Fibroblast of lung (primary cell): ENCODE measurements at regions not wholly inside any gene's neighbourhood (a gene's known extent, or its start where the extent isn't known, plus 50 kb on each side); places are given as distances from the start of the nearest gene placed in this dataset.

Source experiments
- DNase-seq, 2 donors: peaks; one replicate each; pipeline versions ENCODE4 v3.0.0 to v3.0.0-alpha.2; 2010; ENCODE audit warnings: low read depth in 2 of 2
- H2AFZ ChIP-seq: 2 replicates; pipeline ENCODE4 v1.5.1; 2012; ENCODE audit warnings: low read length, control low read depth, inconsistent platforms
- H3K27ac ChIP-seq: 2 replicates; pipeline ENCODE4 v1.5.1; 2011; ENCODE audit warnings: low read length, control low read depth; ENCODE audit not compliant: insufficient read depth
- H3K27me3 ChIP-seq: 2 replicates; pipeline ENCODE4 v1.5.1; 2011; ENCODE audit warnings: mild to moderate bottlenecking, low read length; ENCODE audit not compliant: control insufficient read depth, insufficient read depth
- H3K36me3 ChIP-seq: 2 replicates; pipeline ENCODE4 v1.5.1; 2011; ENCODE audit warnings: low read length; ENCODE audit not compliant: control insufficient read depth, insufficient read depth
- H3K4me1 ChIP-seq: 2 replicates; pipeline ENCODE4 v1.5.1; 2011; ENCODE audit warnings: low read length; ENCODE audit not compliant: control insufficient read depth, insufficient read depth; ENCODE audit errors: extremely low read depth
- H3K4me2 ChIP-seq: 2 replicates; pipeline ENCODE4 v1.5.1; 2011; ENCODE audit warnings: low read length, control low read depth; ENCODE audit not compliant: insufficient read depth; ENCODE audit errors: extremely low read depth
- H3K4me3 ChIP-seq, 4 experiments: fragments of 200-600 bp in 1 of 4; sonication (generic) in 1 of 4; replicated peaks in 1 of 4; 2 replicates each; pipeline ENCODE4 v1.5.1; 2011 to 2016; ENCODE audit warnings: low read length in 4 of 4, low read depth in 3 of 4, mild to moderate bottlenecking in 3 of 4, control low read depth in 2 of 4, inconsistent platforms in 1 of 4, mixed read lengths in 1 of 4; ENCODE audit not compliant: insufficient read depth in 1 of 4; ENCODE audit errors: control extremely low read depth in 1 of 4
- H3K79me2 ChIP-seq: 2 replicates; pipeline ENCODE4 v1.5.1; 2012; ENCODE audit warnings: mild to moderate bottlenecking, low read length, inconsistent platforms; ENCODE audit not compliant: control insufficient read depth, insufficient read depth
- H3K9ac ChIP-seq: 2 replicates; pipeline ENCODE4 v1.5.1; 2011; ENCODE audit warnings: mild to moderate bottlenecking, low read length, control low read depth; ENCODE audit not compliant: insufficient read depth
- H3K9me3 ChIP-seq: 2 replicates; pipeline ENCODE4 v1.5.1; 2012; ENCODE audit warnings: low read depth, low read length; ENCODE audit not compliant: control insufficient read depth, insufficient read depth
- H4K20me1 ChIP-seq: 2 replicates; pipeline ENCODE4 v1.5.1; 2011; ENCODE audit warnings: low read length; ENCODE audit not compliant: control insufficient read depth, insufficient read depth; ENCODE audit errors: extremely low read depth
- CTCF ChIP-seq, 2 donors: IDR thresholded peaks in 1 of 2; conservative IDR thresholded peaks in 1 of 2; 1 replicate in 1 of 2; 2 replicates in 1 of 2; pipeline ENCODE4 v1.5.1; 2011 to 2012; ENCODE audit warnings: low read length in 2 of 2, control low read depth in 1 of 2, inconsistent platforms in 1 of 2, low read depth in 1 of 2, mild to moderate bottlenecking in 1 of 2
- EZH2 ChIP-seq: IDR thresholded peaks from 2 replicates; pipeline ENCODE4 v1.5.1; 2012; ENCODE audit warnings: low read length, control low read depth, mild to moderate bottlenecking; ENCODE audit errors: missing control alignments

GRCh38 chr2:167607211-167607610 is 640.2 kb downstream of the STK39 start:
- Histone ChIP-seq H2AFZ (no peak overlapping the region), H3K27ac (no peak overlapping the region), H3K9me3 (no peaks in the 10 kb centered on the region), H3K4me1 (no peaks in the 10 kb centered on the region), H4K20me1 (no peaks in the 10 kb centered on the region), H3K27me3 (no peaks in the 10 kb centered on the region), H3K4me3 (no peak overlapping the region), H3K36me3 (no peaks in the 10 kb centered on the region), H3K9ac (no peak overlapping the region), H3K79me2 (no peaks in the 10 kb centered on the region), H3K4me2 (no peak overlapping the region)
- peak in 1 of 2 donors; percentile 19 for DNase-seq
- no peak for TF ChIP-seq EZH2
- no peak for TF ChIP-seq CTCF (conservative IDR thresholded peaks at IDR 0.05 in 1 of 2, IDR thresholded peaks at IDR 0.05 in 1 of 2; ENCODE audit: low read depth in 1 of 2, low read length in 2 of 2)

DNA sequence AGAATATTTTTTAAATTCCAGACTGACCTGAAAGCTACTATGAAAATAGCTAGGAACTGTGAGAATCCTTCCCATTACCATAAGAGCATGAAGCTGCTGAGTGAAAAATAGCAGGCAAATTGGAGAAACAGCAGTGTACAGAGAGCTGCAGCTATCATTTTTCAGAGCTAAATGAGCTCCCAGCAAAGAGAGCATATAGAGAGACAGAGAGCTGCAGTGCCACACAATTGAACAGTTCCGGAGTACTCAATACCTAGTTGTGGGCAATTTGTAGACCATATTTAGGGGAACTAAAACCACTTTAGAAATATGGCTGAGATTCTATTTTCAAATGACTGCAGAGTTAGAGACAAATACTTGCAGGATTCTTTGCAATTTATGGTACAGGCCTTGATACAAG is 645.3 kb downstream of the STK39 start:
- DNase-seq: no peak
- Histone ChIP-seq H4K20me1 (no peaks in the 10 kb centered on the region), H3K36me3 (no peaks in the 10 kb centered on the region), H3K9ac (no peak overlapping the region), H3K4me3 (no peak overlapping the region), H3K9me3 (no peaks in the 10 kb centered on the region), H3K27ac (no peak overlapping the region), H3K4me1 (no peaks in the 10 kb centered on the region), H2AFZ (no peak overlapping the region), H3K27me3 (no peaks in the 10 kb centered on the region), H3K79me2 (no peaks in the 10 kb centered on the region), H3K4me2 (no peak overlapping the region)
- TF ChIP-seq EZH2 (no peak), CTCF (conservative IDR thresholded peaks at IDR 0.05 in 1 of 2, IDR thresholded peaks at IDR 0.05 in 1 of 2; ENCODE audit: low read depth in 1 of 2, low read length in 2 of 2) (no peak)

GRCh38 chr2:167599219-167599618 is 648.2 kb downstream of the STK39 start:
- H3K27ac ChIP-seq: no peak overlapping the region
- TF ChIP-seq EZH2 (no peak), CTCF (conservative IDR thresholded peaks at IDR 0.05 in 1 of 2, IDR thresholded peaks at IDR 0.05 in 1 of 2; ENCODE audit: low read depth in 1 of 2, low read length in 2 of 2) (no peak)
- H3K36me3 ChIP-seq: no peaks in the 10 kb centered on the region
- H4K20me1 ChIP-seq: no peaks in the 10 kb centered on the region
- no peaks in the 10 kb centered on the region for H3K79me2 ChIP-seq
- no peak overlapping the region for H3K9ac ChIP-seq
- H3K27me3 ChIP-seq: no peaks in the 10 kb centered on the region
- no peak overlapping the region for H2AFZ ChIP-seq
- H3K9me3 ChIP-seq: no peaks in the 10 kb centered on the region
- H3K4me2 ChIP-seq: no peak overlapping the region
- no peak overlapping the region for H3K4me3 ChIP-seq
- H3K4me1 ChIP-seq: no peaks in the 10 kb centered on the region
- no peak for DNase-seq
